ENCODE measurements at regions not wholly inside any gene's neighbourhood (a gene's known extent, or its start where the extent isn't known, plus 50 kb on each side); places are given as distances from the start of the nearest gene placed in this dataset.

DNA sequence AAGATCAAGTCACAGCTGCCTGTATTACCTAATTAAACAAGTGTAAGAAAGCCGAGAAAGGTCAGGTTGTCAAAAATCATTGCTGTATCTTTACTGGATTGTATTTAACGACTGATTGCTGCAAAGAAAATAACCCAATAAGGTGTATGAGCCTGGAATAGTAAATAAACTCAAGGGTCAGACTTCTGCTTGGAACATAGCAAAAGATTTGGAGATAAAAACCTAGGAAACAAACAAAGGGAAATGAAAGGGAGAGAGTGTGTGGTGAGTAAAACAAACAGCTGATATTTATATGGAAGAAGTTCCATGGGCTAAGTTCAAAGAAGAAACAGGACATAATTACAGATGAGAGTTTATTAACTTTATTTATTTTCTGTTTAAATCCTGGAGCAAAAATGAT is 354.0 kb downstream of the TLR4 start:
- in situ Hi-C loops (cut with HindIII; ENCODE audit: low pct_ligation_motif_present, low sequenced_read_pairs) = no loop called here
- no peaks in the 10 kb centered on the region for H3K27me3 ChIP-seq (replicated peaks)
- TF ChIP-seq, protein P1, sequence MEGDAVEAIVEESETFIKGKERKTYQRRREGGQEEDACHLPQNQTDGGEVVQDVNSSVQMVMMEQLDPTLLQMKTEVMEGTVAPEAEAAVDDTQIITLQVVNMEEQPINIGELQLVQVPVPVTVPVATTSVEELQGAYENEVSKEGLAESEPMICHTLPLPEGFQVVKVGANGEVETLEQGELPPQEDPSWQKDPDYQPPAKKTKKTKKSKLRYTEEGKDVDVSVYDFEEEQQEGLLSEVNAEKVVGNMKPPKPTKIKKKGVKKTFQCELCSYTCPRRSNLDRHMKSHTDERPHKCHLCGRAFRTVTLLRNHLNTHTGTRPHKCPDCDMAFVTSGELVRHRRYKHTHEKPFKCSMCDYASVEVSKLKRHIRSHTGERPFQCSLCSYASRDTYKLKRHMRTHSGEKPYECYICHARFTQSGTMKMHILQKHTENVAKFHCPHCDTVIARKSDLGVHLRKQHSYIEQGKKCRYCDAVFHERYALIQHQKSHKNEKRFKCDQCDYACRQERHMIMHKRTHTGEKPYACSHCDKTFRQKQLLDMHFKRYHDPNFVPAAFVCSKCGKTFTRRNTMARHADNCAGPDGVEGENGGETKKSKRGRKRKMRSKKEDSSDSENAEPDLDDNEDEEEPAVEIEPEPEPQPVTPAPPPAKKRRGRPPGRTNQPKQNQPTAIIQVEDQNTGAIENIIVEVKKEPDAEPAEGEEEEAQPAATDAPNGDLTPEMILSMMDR (IDR thresholded peaks at IDR 0.05; ENCODE audit: low read depth, low read length, missing control alignments) = no peak

DNA sequence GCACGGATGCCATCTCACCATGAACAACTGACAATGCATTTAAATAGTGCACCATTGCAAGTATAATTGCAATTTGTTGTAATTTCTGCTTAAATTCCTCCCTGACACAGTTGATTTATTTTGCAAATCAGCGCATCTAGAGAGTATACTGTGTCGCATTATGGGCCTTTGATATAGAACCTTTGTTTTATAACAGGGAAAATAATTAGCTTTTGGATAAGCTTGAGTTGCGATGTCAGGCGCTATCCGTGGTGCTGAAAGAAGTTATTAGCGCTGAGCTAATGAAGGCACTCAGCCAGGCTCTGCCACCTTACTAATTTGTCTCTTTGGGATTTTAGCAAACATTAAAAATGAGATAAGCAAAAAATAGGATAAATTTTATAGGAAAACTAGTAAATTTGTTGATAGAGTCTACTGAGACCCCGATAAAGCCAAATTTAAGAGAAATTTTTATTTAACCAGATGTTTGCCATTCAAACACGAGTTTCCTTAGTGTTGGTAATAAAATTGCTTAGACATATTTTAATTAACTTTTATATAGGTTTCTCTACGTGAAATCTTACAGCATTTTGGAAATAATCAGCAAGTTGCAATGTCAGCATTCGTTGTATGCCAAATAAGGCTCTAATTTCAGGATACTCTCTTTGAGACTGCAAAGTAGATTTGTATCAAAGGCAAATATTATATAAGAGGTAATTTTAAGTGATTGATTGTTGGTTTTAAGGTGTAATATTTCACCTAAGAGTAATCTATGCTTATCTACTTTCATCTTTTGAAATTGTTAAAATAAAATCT is 355.5 kb downstream of the TLR4 start:
- TF ChIP-seq, protein P1 (IDR thresholded peaks at IDR 0.05; ENCODE audit: low read depth, low read length, missing control alignments) = no peak
- H3K27ac ChIP-seq = no peak overlapping the region
- no peaks in the 10 kb centered on the region for H3K36me3 ChIP-seq (replicated peaks)
- DNase-seq = peak; percentile 1
- in situ Hi-C loops (cut with HindIII; ENCODE audit: low pct_ligation_motif_present, low sequenced_read_pairs) = no loop called here
- no peak overlapping the region for H3K4me3 ChIP-seq (ENCODE audit: low read depth, low read length)
- H3K27me3 ChIP-seq (replicated peaks) = no peaks in the 10 kb centered on the region

More for the DNA sequence above, 354.0 kb downstream of the TLR4 start:
- no peak overlapping the region for H3K27ac ChIP-seq
- no peaks in the 10 kb centered on the region for H3K36me3 ChIP-seq (replicated peaks)
- no peak for DNase-seq
- H3K4me3 ChIP-seq (ENCODE audit: low read depth, low read length) = no peak overlapping the region

DNA sequence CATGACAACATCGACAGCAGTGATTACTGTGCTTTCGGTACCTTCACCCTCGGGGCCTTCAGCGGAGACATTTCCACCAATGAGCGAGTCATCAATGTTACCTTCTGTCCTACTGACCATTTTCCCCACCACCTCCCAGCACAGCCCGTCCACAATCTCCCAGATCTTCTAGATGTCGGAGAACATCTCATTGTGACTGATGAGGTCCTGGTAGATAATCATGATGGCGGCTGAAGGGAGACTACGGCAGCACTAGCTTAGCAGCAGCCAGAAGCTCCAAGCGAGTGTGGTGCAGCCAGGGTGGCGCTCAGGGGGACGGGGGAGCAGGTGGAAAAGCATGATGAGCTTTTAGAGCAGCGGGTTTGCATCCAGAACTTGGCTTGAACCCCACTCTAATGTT is 379.0 kb downstream of the TLR4 start:
- in situ Hi-C loops (cut with HindIII; ENCODE audit: low pct_ligation_motif_present, low sequenced_read_pairs) = no loop called here

DNA sequence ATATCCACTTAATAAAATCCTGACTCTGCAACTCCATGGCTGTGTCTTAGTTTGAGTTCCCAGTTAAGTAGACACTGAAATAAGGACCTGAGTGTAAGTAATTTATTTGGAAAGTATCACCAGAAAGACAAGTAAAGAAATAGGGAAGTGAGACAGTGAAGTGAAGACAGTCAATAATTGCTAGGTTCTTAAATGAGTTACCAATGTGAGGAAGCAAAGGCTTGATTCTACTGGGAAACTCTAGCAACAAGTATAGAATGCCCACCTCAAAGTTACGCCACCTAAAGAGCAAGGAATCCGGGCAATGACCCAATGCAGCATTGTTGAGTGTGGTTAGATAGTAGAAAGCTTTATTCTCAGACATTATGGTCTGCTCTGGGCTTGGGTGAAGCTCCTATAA is 383.9 kb downstream of the TLR4 start:
- DNase-seq = no peak
- Histone ChIP-seq H3K4me3 (ENCODE audit: low read depth, low read length) (no peak overlapping the region), H3K27ac (no peak overlapping the region), H3K27me3 (replicated peaks) (no peaks in the 10 kb centered on the region), H3K36me3 (replicated peaks) (no peaks in the 10 kb centered on the region)
- in situ Hi-C loops (cut with HindIII; ENCODE audit: low pct_ligation_motif_present, low sequenced_read_pairs) = no loop called here
- TF ChIP-seq, protein P1 (IDR thresholded peaks at IDR 0.05; ENCODE audit: low read depth, low read length, missing control alignments) = no peak

More for the DNA sequence above, 379.0 kb downstream of the TLR4 start:
- H3K27me3 ChIP-seq (replicated peaks) = no peaks in the 10 kb centered on the region
- H3K27ac ChIP-seq = no peak overlapping the region
- H3K36me3 ChIP-seq (replicated peaks) = no peaks in the 10 kb centered on the region
- H3K4me3 ChIP-seq (ENCODE audit: low read depth, low read length) = no peak overlapping the region
- DNase-seq = no peak
- TF ChIP-seq, protein P1 (IDR thresholded peaks at IDR 0.05; ENCODE audit: low read depth, low read length, missing control alignments) = no peak

DNA sequence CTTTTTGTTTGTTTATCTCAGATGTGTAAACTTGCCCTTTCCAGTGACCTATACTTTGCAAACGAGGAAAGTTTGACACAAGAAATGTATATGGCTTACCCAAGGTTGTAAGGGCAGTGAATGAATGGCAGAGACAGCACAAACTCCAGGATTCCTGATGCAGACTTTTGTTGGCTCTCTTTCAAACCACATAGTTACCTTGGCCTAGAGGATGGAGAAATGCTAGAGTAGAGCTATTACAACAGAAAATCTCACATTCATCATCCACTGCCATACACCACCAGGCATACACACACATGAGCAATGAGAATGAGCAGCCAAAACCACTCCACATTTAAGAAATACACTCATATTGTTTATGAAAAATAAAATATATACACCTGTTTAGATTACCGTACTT is 387.0 kb downstream of the TLR4 start:
- H3K27ac ChIP-seq = no peak overlapping the region
- DNase-seq = no peak
- H3K36me3 ChIP-seq (replicated peaks) = no peaks in the 10 kb centered on the region
- H3K4me3 ChIP-seq (ENCODE audit: low read depth, low read length) = no peak overlapping the region
- in situ Hi-C loops (cut with HindIII; ENCODE audit: low pct_ligation_motif_present, low sequenced_read_pairs) = no loop called here
- TF ChIP-seq, protein P1 (IDR thresholded peaks at IDR 0.05; ENCODE audit: low read depth, low read length, missing control alignments) = no peak
- no peaks in the 10 kb centered on the region for H3K27me3 ChIP-seq (replicated peaks)
